NCI-H2196 (cell line): ENCODE measurements at regions not wholly inside any gene's neighbourhood (a gene's known extent, or its start where the extent isn't known, plus 50 kb on each side); places are given as distances from the start of the nearest gene placed in this dataset.

ENCODE experiments used
- DNase-seq: peaks from one replicate; lab custom pipeline; 2025; ENCODE audit not compliant: unreplicated experiment; lab: John Stamatoyannopoulos, UW

DNA sequence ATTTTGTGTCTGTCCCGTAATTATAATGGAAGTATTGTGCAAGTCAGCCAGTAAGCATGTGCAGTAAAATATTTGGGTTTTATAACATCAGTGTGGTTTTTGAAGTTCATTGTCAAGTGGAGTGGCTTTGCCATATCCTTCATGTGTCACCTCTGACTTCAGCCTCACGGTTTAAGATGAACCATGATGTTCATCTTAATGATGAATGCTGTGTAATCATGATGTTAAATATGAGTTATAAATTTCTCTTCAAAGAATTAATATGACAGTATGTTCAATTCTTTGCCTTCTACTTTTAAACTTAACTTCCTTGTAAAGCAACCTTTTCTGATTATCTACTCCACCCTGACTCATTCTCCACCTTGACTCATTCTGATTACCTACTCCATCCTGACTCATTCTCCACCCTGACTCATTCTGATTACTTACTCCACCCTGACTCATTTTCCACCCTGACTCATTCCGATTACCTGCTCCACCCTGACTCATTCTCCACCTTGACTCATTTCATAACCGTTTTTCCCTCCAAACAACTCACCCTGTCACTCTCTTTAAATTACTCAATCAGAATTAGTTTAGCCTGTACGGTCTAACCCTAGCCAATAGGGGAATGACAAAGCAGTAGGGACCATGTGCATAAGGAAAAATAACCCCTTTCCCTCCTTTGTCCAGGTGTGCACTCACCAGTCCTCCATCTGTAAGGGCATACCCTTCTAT is 50.3 kb upstream of the ANKRD10 start:
- DNase-seq = no peak
